ENCODE measurements at regions not wholly inside any gene's neighbourhood (a gene's known extent, or its start where the extent isn't known, plus 50 kb on each side); places are given as distances from the start of the nearest gene placed in this dataset.

DNA sequence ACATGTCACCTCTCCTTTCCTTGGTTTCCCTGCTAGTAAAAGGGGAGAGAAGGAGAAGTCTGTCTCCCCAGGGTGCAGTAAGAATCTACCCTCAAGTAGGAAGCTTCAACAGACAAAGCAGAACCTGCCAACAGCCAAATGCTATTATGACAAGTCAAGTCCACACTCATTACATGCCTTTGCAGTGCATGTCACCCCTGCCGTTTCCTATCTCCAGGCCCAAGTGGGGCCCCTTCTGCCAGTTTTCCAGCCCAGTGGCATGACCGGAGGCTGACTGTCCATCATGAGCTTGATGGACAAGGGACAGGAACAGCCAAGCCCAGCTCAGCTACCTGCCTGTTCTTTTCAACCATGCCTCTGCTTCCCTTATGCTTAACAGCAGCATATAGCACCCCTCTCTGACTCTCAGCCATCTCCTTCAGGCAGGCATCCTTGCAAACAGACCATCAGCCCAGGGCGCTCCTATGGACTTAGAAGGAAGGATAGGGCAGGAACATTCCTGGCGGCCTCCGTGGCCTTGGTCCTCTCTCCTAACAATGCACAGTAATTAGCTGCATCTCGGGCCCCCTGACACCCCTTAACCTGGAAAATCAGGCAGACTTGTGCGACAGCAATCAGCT lies 107.2 kb upstream of the RAD23B start:
- TF ChIP-seq, protein P1, sequence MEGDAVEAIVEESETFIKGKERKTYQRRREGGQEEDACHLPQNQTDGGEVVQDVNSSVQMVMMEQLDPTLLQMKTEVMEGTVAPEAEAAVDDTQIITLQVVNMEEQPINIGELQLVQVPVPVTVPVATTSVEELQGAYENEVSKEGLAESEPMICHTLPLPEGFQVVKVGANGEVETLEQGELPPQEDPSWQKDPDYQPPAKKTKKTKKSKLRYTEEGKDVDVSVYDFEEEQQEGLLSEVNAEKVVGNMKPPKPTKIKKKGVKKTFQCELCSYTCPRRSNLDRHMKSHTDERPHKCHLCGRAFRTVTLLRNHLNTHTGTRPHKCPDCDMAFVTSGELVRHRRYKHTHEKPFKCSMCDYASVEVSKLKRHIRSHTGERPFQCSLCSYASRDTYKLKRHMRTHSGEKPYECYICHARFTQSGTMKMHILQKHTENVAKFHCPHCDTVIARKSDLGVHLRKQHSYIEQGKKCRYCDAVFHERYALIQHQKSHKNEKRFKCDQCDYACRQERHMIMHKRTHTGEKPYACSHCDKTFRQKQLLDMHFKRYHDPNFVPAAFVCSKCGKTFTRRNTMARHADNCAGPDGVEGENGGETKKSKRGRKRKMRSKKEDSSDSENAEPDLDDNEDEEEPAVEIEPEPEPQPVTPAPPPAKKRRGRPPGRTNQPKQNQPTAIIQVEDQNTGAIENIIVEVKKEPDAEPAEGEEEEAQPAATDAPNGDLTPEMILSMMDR (conservative IDR thresholded peaks at IDR 0.05; ENCODE audit: low read length) = no peak
- no peak for TF ChIP-seq EZH2phosphoT487 (IDR thresholded peaks at IDR 0.05; ENCODE audit: borderline replicate concordance)

Measured in Loucy (cell line).